Endothelial cell of umbilical vein (primary cell): ENCODE measurements at regions not wholly inside any gene's neighbourhood (a gene's known extent, or its start where the extent isn't known, plus 50 kb on each side); places are given as distances from the start of the nearest gene placed in this dataset.

ENCODE experiments used
- EZH2 ChIP-seq: IDR thresholded peaks from 2 replicates; pipeline ENCODE4 v1.6.1; 2012; ENCODE audit warnings: borderline replicate concordance, low read depth, mild to moderate bottlenecking, moderate library complexity, low read length, inconsistent platforms; ENCODE audit not compliant: severe bottlenecking
- MYC ChIP-seq: IDR thresholded peaks from one replicate; pipeline ENCODE4 v1.6.1; 2011; ENCODE audit warnings: mild to moderate bottlenecking, low read depth, low read length
- POLR2AphosphoS5 ChIP-seq: IDR thresholded peaks from 2 replicates; pipeline ENCODE4 v1.6.1; 2012; ENCODE audit warnings: low read depth, mild to moderate bottlenecking, control low read depth, low read length, moderate library complexity; ENCODE audit not compliant: insufficient read depth
- TF ChIP-seq, protein P1 (sequence below), 2 donors: IDR thresholded peaks; 1 replicate in 1 of 2; 2 replicates in 1 of 2; pipeline ENCODE4 v1.5.1; 2011; ENCODE audit warnings: low read length in 2 of 2, mild to moderate bottlenecking in 2 of 2, moderate library complexity in 2 of 2, control low read depth in 1 of 2, inconsistent platforms in 1 of 2, low read depth in 1 of 2; ENCODE audit not compliant: insufficient read depth in 1 of 2; ENCODE audit errors: extremely low read depth in 1 of 2
- TF ChIP-seq, protein P2 (sequence below): IDR thresholded peaks from 2 replicates; pipeline ENCODE4 v1.6.1; 2011; ENCODE audit not compliant: insufficient read depth, insufficient read length

DNA sequence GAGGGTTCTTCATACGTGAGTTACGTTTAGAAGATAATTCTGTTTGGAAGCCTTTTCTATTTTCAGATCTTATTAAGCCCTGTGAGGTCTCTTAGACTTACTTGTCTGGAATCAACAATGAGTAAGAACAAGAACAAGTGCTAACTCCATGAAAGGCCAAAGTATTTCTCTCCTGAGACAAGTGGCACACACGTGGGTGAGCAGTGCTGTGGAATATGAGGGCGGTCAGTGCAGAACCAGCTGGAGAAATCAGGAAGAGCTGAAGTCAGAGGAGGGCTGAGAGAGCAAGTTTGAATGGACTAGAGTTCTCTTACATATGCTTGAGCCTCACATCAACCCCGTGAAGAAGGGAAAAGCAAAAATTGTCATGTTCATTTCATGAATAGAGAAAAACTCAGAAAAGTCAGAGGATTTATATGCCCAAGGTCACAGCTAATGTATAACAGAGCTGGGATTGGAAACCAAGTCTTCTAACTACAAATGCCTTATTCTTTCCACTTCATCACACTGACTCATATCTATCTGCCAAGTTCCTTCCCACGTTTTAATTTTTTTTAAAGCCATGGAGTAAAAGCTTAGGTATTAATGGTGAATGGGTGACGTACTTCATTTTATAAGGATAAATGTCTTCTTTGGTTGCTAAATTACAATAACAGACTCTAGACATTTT, 201.3 kb upstream of the DTNBP1 start:
- TF ChIP-seq, protein P1, sequence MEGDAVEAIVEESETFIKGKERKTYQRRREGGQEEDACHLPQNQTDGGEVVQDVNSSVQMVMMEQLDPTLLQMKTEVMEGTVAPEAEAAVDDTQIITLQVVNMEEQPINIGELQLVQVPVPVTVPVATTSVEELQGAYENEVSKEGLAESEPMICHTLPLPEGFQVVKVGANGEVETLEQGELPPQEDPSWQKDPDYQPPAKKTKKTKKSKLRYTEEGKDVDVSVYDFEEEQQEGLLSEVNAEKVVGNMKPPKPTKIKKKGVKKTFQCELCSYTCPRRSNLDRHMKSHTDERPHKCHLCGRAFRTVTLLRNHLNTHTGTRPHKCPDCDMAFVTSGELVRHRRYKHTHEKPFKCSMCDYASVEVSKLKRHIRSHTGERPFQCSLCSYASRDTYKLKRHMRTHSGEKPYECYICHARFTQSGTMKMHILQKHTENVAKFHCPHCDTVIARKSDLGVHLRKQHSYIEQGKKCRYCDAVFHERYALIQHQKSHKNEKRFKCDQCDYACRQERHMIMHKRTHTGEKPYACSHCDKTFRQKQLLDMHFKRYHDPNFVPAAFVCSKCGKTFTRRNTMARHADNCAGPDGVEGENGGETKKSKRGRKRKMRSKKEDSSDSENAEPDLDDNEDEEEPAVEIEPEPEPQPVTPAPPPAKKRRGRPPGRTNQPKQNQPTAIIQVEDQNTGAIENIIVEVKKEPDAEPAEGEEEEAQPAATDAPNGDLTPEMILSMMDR (IDR thresholded peaks at IDR 0.05; ENCODE audit: extremely low read depth in 1 of 2, insufficient read depth in 1 of 2, low read depth in 1 of 2, low read length in 2 of 2), result no peak
- TF ChIP-seq POLR2AphosphoS5, result no peak
- no peak for TF ChIP-seq MYC
- TF ChIP-seq EZH2, result no peak
- TF ChIP-seq, protein P2, sequence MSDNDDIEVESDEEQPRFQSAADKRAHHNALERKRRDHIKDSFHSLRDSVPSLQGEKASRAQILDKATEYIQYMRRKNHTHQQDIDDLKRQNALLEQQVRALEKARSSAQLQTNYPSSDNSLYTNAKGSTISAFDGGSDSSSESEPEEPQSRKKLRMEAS, result no peak
